Stimulated activated CD4-positive, alpha-beta T cell treated with anti-CD3 and anti-CD28 coated beads, Interleukin-12 subunit alpha, Interleukin-12 subunit beta, amount 100 ng/mL, for 48 hours (primary cell): ENCODE measurements at regions not wholly inside any gene's neighbourhood (a gene's known extent, or its start where the extent isn't known, plus 50 kb on each side); places are given as distances from the start of the nearest gene placed in this dataset.
"Not testable (repeated sequence)": the region's sequence is repeated elsewhere in the genome, so short reads cannot be mapped to it uniquely, and the experiment has no call there.

Source experiments
- DNase-seq, 3 donors: peaks; one replicate each; pipeline ENCODE4 v3.0.0-alpha.2; 2020; ENCODE audit warnings: low read depth in 2 of 3, low spot score in 1 of 3

DNA sequence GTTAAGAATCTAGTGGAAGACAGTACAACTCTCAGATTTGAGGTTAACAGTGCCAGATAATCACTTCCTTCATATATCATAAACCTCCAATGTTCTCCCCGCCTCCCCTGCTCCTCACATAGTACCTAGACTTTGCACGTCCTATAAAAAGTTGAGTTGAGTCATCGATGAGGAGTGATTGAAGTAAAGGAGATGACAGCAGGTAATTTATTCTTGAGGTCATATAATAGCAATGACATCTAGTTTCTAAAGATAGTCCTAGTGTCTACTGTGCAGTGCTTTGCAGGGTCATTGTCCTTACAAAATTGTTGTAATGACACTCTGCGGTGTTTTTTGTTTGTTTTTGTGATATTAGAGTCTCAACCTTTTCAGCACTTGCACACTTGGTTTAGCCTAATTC lies 510.5 kb upstream of the LRFN5 start:
- DNase-seq: no peak

DNA sequence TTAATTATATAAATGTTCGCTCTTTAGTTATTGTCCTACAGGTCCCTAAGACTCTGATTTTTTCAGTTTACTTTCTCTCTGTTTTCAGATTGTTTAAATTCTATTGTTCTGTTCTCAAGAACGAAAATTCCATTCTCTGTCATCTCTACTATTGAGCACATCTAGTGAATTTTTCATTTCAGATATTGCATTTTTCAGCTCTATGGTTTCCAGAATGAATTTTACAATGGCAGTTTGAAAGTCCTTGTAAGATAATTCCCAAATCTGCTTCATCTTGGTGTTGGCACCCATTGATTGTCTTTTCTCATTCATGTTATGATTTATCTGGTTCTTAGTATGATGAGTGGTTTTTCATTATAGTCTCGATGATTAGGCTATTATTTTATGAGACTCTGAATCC lies 519.6 kb upstream of the LRFN5 start:
- DNase-seq: no peak

DNA sequence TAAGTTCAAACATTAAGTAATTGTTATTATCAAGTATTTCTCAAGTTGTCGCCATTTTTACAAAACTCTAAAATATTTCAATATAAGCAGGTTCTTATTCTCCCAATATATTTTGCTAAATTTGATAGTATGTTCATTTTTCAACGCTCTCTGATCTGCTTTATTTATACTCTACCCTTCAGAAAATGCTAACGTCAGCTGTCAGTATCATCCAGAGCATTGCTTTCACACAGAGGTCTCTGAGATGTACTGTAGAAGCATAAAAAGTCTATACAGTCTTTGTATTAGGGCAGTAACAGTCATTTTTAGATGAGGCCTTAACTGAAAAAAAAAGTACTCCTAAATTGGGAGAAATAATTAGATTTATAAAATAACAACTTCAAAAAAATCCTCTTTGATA lies 533.1 kb upstream of the LRFN5 start:
- DNase-seq: no peak

DNA sequence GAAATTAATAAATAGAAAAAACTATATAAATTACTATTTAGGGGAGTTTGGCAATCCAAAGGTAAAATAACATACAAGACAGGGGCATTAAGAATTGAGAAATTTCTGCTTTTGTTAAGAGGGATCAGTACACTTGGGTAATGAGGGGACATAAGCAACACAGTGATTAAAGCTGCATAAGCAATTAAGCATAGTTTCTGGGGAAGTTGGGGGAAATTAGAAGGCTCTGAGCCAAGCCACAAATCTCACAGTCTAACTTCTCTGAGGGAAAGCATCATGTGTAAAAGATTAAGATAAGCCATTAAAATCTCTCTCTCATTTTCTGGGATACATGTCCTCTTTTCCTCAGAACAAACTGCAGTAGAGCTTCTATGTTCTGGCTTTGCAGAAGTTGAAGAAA lies 533.9 kb upstream of the LRFN5 start:
- no peak for DNase-seq

DNA sequence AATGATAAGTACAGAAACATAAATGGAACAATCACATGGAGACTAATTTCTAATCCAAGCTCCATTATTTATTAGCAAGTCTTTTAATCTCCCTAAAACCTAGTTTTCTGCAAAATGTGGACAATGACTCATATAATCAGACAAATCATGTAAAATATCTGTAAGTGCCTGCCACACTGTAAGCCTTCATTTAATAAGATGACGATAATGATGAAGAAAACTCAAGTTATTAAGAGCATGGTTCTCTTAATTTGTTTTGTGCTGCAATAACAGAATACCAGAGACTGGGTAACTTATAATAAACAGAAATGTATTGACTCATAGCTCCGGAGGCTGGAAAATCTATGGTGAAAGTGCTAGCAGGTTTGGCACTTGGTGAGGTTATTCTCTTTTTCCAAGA lies 535.3 kb upstream of the LRFN5 start:
- DNase-seq: no peak

DNA sequence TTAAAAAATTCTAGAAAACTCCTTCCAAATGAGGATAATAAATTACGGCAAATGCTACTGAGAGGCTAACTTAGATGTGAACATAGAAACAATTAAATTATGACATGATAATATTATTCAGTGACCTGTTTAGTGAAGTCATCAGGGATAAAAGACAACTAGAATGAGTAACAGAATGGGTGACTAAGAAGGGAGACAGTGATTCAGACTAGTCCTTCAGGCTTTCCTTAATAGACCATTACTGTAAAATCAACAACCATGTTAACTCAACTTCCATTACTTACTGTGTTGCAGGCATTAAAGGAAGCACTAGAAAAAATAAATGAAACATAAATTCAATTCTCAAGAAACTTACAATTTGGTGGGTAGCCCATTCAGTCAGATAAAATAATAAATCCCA lies 543.9 kb upstream of the LRFN5 start:
- no peak for DNase-seq

DNA sequence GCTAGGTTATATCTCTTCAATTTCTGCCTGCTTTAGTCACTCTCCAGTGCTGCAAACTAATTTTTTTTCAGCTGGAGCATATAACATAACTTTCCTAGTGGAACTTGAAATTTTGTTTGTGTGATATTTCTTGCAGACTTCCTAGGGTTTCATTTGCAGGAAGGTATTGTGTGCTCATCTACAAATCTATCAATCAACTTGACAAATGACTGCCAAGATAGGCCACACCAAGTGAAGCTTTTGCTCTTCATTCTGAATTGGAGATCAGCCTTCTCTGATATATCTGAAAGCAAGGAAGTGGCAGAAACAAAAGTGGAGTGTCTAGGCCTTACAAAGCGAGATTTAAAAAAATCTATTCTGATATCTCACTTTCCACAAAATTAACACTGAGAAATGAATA lies 551.1 kb upstream of the LRFN5 start:
- DNase-seq: no peak

DNA sequence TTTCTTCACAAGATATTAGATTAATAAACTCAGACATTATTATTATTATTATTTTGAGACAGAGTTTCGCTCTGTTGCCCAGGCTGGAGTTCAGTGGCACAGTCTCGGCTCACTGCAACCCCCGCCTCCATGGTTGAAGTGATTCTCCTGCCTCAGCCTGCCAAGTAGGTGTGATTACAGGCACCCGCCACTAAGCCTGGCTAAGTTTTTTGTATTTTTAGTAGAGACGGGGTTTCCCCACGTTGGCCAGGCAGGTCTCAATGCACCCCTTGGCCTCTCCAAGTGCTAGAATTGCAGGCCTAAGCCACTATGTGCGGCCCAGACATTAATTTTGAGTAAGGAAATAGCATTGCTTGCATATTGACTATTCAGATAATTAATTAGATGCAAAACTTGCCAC lies 554.9 kb upstream of the LRFN5 start:
- DNase-seq: no peak

DNA sequence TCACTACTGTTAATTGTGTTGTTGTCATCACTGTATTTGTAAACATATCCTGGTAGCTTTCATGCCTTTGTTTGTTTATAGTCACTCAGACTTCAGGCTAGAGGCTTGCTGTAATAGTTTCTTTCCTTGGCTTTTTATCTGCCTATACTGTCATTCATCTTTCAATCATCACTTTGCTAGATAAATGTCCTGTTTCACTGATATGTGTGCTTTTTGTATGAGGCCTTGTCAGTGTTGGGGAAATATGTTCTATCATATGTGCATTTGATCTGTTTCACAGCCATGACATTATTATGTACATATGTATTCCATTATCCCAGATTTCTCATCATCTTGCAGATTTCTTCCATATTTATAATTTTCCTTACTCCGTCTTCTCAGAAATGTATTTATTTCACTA lies 558.9 kb upstream of the LRFN5 start:
- DNase-seq: no peak

DNA sequence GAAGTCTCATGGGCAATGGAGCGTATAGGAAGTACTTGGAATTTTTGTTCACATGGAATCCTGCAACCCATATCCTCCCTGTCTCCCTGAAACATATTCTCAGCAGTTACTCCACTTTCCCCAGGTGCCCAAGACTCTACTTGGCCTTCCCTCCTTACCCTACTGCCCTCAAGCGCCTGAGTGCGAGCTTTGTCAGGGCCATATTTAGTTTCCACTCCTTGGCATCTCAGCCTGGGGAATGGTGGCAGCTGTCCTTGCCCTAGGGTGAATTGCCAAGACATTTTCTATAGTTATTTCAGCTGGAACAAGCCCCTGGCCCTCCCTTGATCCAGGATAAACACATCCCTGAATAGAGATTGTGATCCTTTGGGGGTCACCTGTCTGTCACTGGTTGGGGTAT lies 569.3 kb upstream of the LRFN5 start:
- no peak for DNase-seq

DNA sequence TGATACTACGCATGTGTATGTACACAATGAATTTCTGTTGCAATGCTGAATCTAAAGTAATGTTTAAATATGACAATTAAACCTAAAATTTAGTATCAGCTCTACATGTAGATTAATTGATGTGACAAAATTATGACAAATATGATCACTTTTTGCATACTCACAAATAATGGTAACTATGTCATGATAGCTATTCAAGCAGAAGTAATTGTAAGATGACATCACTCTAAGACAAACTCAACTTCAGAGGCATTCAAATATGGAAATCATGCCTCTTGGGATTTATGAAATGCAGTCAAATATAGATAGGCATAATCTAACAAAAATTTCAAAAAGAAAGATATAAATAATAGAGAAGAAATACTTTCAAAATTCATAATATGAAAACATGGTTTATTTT lies 571.7 kb upstream of the LRFN5 start:
- DNase-seq: no peak

DNA sequence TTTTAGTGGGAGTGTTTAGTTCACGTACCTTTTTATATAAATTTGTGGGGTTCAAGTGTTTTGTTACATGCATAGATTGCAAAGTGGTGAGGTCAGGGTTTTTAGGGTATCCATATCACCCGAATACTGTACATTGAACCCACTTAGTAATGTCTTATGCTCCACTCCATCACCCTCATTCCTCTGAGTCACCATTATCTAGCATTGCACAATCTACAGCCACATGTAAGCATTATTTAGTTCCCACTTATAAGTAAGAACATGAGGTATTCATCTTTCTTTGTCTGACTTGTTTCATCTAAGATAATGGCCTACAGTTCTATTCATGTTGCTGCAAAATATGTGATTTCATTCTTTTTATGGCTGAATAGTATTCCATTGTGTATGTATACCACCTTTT lies 583.7 kb upstream of the LRFN5 start:
- no peak for DNase-seq

DNA sequence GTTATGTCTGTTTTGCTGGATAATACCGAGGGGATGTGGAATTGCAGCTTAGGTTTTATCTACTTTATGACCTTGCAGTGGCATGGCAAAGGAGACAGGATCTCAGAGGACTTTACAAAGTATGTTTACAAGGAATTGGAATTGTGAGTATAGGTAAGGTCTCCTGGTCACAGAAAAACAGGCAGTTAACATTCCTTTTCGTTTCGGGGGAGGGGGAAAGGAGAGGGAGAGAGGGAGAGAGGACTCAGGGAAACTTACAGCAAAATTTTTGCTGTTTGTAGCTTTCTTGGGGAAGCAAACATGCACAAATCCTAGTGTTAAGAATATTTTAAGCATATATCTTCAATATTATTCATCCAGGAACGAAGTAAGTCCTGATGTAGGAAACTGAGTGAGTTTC lies 590.5 kb upstream of the LRFN5 start:
- no peak for DNase-seq

DNA sequence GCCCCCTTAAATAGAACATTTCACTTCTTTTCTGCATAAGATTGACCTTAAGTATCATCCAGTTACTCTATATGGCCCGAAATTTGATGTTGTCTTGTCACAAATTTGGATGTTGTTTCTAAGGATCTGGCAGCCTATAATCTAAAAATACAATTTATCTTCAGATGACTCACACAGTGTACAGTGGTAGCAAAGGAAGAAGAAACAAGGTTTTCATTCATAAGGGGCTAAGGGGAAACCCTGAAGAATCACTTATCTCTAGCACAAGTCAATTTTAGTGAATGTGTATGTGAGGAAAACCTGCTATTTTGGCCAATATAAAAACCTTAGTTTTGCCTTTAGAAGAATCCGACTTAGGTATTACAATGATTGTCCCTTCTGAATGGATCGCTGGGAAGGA lies 606.3 kb upstream of the LRFN5 start:
- no peak for DNase-seq

DNA sequence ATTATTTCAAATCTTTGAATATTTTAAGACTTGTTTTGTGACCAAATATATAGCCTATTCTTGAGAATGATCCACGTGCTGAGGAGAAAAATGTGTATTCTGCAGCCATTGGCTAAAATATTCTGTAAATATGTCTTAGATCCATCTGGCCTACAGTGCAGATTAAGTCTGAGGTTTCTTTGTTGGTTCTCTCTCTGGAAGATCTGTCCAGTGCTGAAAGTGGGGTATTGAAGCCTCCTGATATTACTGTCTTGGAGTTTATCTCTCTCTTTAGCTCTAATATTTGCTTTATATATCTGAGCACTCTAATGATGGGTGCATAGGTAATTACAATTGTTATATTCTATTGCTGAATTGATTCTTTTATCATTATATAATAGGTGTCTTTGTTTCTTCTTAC lies 617.4 kb upstream of the LRFN5 start:
- DNase-seq: no peak

DNA sequence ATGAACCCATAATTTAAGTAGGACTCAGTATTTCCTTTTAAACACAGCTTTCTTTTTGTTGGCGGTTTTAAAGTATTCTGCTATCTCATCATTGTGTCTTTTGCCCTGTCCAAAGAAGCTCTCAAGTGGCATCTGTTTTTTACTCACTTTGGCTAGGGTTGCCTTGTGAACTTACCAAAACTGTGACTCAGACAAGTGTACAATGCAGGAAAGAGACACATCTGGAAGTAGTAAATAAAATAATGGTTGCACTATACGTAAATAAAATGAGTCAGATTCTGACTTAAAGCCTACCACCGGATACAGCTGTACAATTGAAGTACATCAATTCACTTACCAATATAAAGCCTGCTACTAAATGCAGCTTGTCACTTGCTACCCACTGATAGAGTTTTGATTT lies 619.2 kb upstream of the LRFN5 start:
- DNase-seq: no peak

DNA sequence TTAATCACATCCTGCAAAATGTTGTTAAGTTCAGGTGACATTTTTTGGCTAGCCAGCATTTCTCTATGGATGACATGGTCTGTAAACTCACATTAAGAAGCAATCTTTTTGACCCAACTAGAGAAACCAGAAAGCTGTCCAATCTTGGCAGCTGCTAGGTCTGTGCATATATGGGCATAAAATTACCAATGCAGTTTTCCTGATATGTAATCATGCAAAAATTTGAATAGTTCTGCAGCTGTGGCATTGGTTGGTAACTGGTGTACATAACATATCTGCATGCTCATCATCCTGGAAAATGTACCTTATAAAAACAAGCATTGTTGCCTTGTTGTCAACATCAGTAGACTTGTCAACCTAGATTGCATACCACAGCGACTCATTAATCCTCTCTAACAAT lies 620.0 kb upstream of the LRFN5 start:
- no peak for DNase-seq

DNA sequence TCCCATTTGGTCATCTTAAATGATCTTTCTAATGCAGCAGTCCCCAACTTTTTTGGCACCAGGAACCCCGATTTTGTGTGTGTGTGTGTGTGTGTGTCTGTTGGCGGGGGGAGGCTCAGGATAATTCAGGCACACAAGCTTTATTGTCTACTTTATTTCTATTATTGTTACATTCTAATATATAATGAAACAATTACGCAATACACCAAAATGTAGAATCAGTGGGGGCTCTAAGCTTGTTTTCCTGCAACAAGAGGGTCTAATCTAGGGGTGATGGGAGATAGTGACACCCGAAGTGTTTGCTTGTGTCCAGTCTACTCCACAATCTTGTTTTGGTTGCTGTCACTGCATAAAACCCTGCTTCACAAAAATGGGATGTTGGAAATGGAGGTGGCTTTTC lies 621.1 kb upstream of the LRFN5 start:
- no peak for DNase-seq

DNA sequence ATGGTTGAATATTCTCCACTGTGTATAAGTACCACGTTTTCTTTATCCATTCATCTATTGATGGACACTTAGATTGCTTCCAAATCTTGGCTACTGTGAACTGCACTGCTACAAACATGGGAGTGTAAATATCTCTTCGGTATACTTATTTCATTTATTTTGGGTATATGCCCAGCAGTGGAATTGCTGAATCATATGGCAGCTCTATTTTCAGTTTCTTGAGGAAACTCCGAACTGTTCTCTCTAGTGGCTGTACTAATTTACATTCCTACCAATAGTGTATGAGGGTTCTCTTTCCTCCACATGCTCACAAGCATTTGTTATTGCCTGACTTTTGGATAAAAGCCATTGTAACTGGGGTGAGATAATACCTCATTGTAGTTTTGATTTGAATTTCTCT lies 623.1 kb upstream of the LRFN5 start:
- DNase-seq: no peak

DNA sequence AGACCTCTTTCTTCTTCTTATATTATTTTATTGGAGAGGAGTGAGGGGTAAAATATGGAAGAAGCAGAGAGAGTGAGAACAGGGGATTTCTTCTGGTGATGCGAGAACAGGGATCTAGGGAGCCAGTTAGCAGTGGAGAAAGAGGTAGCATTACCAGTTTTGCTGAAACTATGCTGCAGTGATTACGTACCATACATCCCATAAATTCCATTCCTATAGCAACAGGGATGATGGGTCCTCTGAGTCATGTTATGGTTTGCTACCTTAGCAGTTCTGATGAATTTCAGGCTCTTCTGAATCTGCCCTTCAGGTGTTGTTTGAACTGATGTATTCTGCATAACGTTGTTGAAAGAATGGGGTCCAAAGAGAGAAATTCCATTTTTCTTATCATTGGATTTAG lies 625.4 kb upstream of the LRFN5 start:
- no peak for DNase-seq

DNA sequence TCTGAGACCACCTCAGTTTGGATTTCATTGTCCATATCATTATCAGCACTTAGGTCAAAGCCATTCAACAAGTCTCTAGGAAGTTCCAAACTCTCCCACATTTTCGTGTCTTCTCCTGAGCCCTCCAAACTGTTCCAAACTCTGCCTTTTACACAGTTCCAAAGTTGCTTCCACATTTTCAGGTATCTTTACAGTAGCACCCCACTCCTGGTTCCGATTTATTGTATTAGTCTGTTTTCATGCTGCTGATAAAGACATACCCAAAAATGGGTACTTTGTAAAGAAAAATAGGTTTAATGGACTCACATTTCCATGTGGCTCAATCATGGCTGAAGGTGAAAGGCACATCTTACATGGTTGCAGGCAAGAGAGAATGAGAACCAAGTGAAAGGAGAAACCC lies 646.4 kb upstream of the LRFN5 start:
- not testable (repeated sequence) for DNase-seq

DNA sequence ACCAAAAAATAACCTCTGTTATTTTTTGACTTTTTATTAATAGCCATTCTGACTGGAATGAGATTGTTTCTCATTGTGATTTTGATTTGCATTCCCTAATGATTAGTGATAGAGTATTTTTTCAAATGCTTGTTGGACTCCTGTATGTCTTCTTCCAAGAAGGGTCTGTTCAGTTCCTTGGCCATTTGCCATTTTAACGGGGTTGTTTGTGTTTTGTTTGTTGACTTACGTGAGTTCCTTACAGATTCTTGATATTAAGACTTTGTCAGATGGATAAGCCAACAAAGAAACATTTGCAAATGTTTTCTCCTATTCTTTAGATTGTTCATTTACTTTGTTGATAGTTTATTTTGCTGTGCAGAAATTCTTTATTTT lies 651.6 kb upstream of the LRFN5 start:
- no peak for DNase-seq

DNA sequence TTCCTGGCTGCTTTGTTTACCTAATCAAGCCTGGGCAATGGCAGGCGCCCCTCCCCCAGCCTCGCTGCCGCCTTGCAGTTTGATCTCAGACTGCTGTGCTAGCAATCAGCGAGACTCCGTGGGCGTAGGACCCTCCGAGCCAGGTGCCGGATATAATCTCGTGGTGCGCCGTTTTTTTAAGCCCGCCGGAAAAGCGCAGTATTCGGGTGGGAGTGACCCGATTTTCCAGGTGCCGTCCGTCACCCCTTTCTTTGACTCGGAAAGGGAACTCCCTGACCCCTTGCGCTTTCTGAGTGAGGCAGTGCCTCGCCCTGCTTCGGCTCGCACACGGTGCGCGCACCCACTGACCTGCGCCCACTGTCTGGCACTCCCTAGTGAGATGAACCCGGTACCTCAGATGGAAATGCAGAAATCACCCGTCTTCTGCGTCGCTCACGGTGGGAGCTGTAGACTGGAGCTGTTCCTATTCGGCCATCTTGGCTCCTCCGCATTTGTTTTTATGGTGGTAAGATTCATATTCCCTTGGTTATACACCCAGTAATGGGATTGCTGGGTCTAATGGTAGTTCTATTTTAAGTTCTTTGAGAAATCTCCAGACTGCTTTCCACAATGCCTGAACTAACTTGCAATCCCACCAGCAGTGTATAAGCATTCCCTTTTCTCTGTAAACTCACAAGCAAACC lies 652.1 kb upstream of the LRFN5 start:
- DNase-seq: not testable (repeated sequence)

DNA sequence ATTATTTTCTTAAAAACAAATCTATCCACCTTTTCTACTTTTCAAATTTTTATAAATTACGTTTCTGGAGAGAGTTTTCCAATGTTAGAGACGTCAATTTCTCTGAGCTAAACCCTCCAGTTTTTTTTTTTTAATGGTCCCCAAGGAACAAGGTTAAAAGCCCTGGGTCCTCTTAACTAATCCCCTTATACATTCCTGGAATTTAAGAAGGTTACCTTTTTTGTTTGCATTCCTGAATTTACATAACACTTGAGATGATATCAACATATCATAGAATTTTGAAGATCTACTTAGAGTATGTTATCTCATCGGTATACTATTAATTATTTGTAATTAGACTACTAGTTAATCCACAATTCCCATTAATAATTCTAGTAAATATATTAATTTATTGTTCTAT lies 662.2 kb upstream of the LRFN5 start:
- DNase-seq: no peak
